K562 (cell line): ENCODE measurements at regions not wholly inside any gene's neighbourhood (a gene's known extent, or its start where the extent isn't known, plus 50 kb on each side); places are given as distances from the start of the nearest gene placed in this dataset.

Source experiments
- ATAC-seq: fragments of 200-7000 bp; cut with Tn5 transposase; 3 replicates; pipeline ENCODE4 v1.9.1; 2020; ENCODE audit warnings: moderate library complexity
- BruUV-seq: library from RNA; stranded (reverse); fragments of 400-500 nt; replicated peaks from 2 replicates; lab custom pipeline; 2021; lab: Mats Ljungman, UMichigan
- CTCF ChIA-PET: fragments of 300-600 bp; formaldehyde crosslinking; extraction: SDS; loops from one replicate; lab custom pipeline; 2021; ENCODE audit warnings: low intra/inter-chr PET ratio; lab: Yijun Ruan, JAX
- POLR2A ChIA-PET: fragments of 300-600, 350-650 bp; sonication (Branson Sonifier 250); formaldehyde crosslinking; extraction: SDS; loops from one replicate; lab custom pipeline; 2021; ENCODE audit warnings: antibody characterized with exemption, inconsistent platforms; lab: Yijun Ruan, JAX
- DNase-seq, 4 experiments: peaks; one replicate each; pipeline versions ENCODE4 v3.0.0 to v3.0.0-alpha.2; 2011 to 2018; ENCODE audit warnings: low spot score in 3 of 4, mixed read lengths in 3 of 4; ENCODE audit errors: extremely low read depth in 1 of 4
- FAIRE-seq: peaks from 2 replicates; lab custom pipeline; 2011; peaks lifted over from hg19 to GRCh38; lab: Jason Lieb, UNC
- H2AFZ ChIP-seq: 2 replicates; pipeline ENCODE4 v1.6.0; 2011; ENCODE audit warnings: low read depth, low read length, control low read depth, inconsistent platforms
- H3K27ac ChIP-seq: fragments of 200-600 bp; 3 replicates; pipeline ENCODE4 v1.8.0; 2011; ENCODE audit warnings: low read depth, mild to moderate bottlenecking, control low read depth, inconsistent platforms, low read length, moderate library complexity, mixed read lengths; ENCODE audit errors: extremely low read depth
- H3K27me3 ChIP-seq, 2 experiments: fragments of 300-600 bp in 1 of 2; 2 replicates in 1 of 2; 3 replicates in 1 of 2; pipeline versions ENCODE4 v1.6.0 to v1.8.0; 2011; ENCODE audit warnings: inconsistent platforms in 2 of 2, low read length in 2 of 2, mild to moderate bottlenecking in 1 of 2, mixed read lengths in 1 of 2, moderate library complexity in 1 of 2; ENCODE audit not compliant: control insufficient read depth in 2 of 2, insufficient read depth in 2 of 2
- H3K36me3 ChIP-seq: fragments of 300-600 bp; 3 replicates; pipeline ENCODE4 v1.8.0; 2011; ENCODE audit warnings: mild to moderate bottlenecking, low read length, inconsistent platforms; ENCODE audit not compliant: control insufficient read depth, insufficient read depth
- H3K4me1 ChIP-seq, 2 experiments: fragments of 200-600 bp in 1 of 2; replicated peaks in 1 of 2; 2 replicates in 1 of 2; 3 replicates in 1 of 2; pipeline versions ENCODE4 v1.5.1 to v1.8.0; 2011; ENCODE audit warnings: inconsistent platforms in 2 of 2, low read length in 2 of 2, mild to moderate bottlenecking in 1 of 2, mixed read lengths in 1 of 2, moderate library complexity in 1 of 2; ENCODE audit not compliant: control insufficient read depth in 2 of 2, insufficient read depth in 2 of 2
- H3K4me2 ChIP-seq: 2 replicates; pipeline ENCODE4 v1.6.1; 2011; ENCODE audit warnings: low read length, control low read depth, inconsistent platforms, mixed read lengths; ENCODE audit not compliant: insufficient read depth
- H3K4me3 ChIP-seq: fragments of 200-600 bp; sonication (generic), shearing (Covaris generic); 2 replicates; pipeline ENCODE4 v1.5.1; 2016; ENCODE audit warnings: control low read depth, inconsistent platforms
- H3K79me2 ChIP-seq: fragments of 200-600 bp; 3 replicates; pipeline ENCODE4 v1.8.0; 2011; ENCODE audit warnings: low read length, inconsistent platforms; ENCODE audit not compliant: control insufficient read depth, insufficient read depth
- H3K9ac ChIP-seq, 2 experiments: 2 replicates each; pipeline versions ENCODE4 v1.6.0 to v1.6.1; 2011; ENCODE audit warnings: low read depth in 2 of 2, low read length in 2 of 2, control low read depth in 1 of 2, inconsistent platforms in 1 of 2, mild to moderate bottlenecking in 1 of 2, mixed read lengths in 1 of 2; ENCODE audit not compliant: insufficient read depth in 1 of 2
- H3K9me1 ChIP-seq: one replicate; pipeline ENCODE4 v1.6.0; 2011; ENCODE audit warnings: inconsistent platforms, mild to moderate bottlenecking, low read length, moderate library complexity; ENCODE audit not compliant: control insufficient read depth, insufficient read depth
- H3K9me3 ChIP-seq: replicated peaks from 2 replicates; pipeline ENCODE4 v1.5.1; 2011; ENCODE audit warnings: low read depth, low read length, inconsistent platforms; ENCODE audit not compliant: control insufficient read depth, insufficient read depth
- H4K20me1 ChIP-seq: replicated peaks from 2 replicates; pipeline ENCODE4 v1.6.1; 2011; ENCODE audit warnings: low read length, inconsistent platforms, mixed read lengths; ENCODE audit not compliant: control insufficient read depth, insufficient read depth
- COPS2 ChIP-seq: fragments of 450-650 bp; conservative IDR thresholded peaks from 2 replicates; pipeline ENCODE4 v1.6.1; 2016; ENCODE audit warnings: mild to moderate bottlenecking, moderate library complexity
- EGR1 ChIP-seq: fragments of 450-650 bp; conservative IDR thresholded peaks from 2 replicates; pipeline ENCODE4 v1.6.1; 2017; ENCODE audit warnings: mild to moderate bottlenecking
- ELK1 ChIP-seq: sonication (generic); formaldehyde crosslinking; IDR thresholded peaks from 2 replicates; pipeline ENCODE4 v1.8.1; 2022; ENCODE audit warnings: missing genetic modification reagents
- IFI16 ChIP-seq: fragments of 250-450 bp; sonication (Bioruptor Pico); IDR thresholded peaks from 2 replicates; pipeline ENCODE4 v2.1.2; 2022; ENCODE audit warnings: mild to moderate bottlenecking, inconsistent platforms
- JUN ChIP-seq, 2 experiments: sonication (generic) in 1 of 2; formaldehyde crosslinking in 1 of 2; IDR thresholded peaks; 2 replicates each; pipeline versions ENCODE4 v1.6.1 to v1.8.0; 2012 to 2022; ENCODE audit warnings: borderline replicate concordance in 2 of 2, mild to moderate bottlenecking in 2 of 2, improper control_type of control experiment in 1 of 2, low read depth in 1 of 2, low read length in 1 of 2, missing genetic modification reagents in 1 of 2
- RB1 ChIP-seq: fragments of 450-650 bp; IDR thresholded peaks from 2 replicates; pipeline ENCODE4 v1.6.1; 2017; ENCODE audit warnings: low read depth, mild to moderate bottlenecking
- SETDB1 ChIP-seq: IDR thresholded peaks from one replicate; pipeline ENCODE4 v1.6.1; 2012; ENCODE audit warnings: low read length, control low read depth, inconsistent platforms
- STAT6 ChIP-seq: sonication (generic); formaldehyde crosslinking; IDR thresholded peaks from 2 replicates; pipeline ENCODE4 v1.8.1; 2023; ENCODE audit warnings: mild to moderate bottlenecking, missing genetic modification reagents
- ZBTB33 ChIP-seq: sonication (generic); formaldehyde crosslinking; IDR thresholded peaks from 2 replicates; pipeline ENCODE4 v1.8.1; 2023; ENCODE audit warnings: mild to moderate bottlenecking, missing genetic modification reagents
- ZBTB5 ChIP-seq: fragments of 450-650 bp; IDR thresholded peaks from 2 replicates; pipeline ENCODE4 v1.6.1; 2017; ENCODE audit warnings: antibody characterized with exemption
- WGBS: fragments of 100-300 bp; shearing (Covaris generic); methylation state at CpG from one replicate; pipeline ENCODE4 v1.1.6; 2016; ENCODE audit warnings: low coverage, mixed read lengths; ENCODE audit not compliant: insufficient coverage; ENCODE audit errors: missing lambda C conversion rate; 5-methylcytosine and 5-hydroxymethylcytosine counted together
- in situ Hi-C: fragments of 300-500 bp; cut with MboI; formaldehyde crosslinking; loops from 4 replicates; pipeline ENCODE4 v1.15.0; 2018; ENCODE audit warnings: inconsistent platforms, mixed read lengths
- intact Hi-C: fragments of 100-400 bp; cut with micrococcal nuclease; formaldehyde crosslinking; loops from 2 replicates; pipeline ENCODE4 v1.14.2; 2022

GRCh38 chr20:46832555-46832954 is 62.1 kb upstream of the EYA2 start:
- CTCF ChIA-PET = no interaction called here

More at GRCh38 chr20:46832555-46832954, 62.1 kb upstream of the EYA2 start:
- WGBS = 0% methylated on average over 3 of the region's 3 CpGs
- no peaks in the 10 kb centered on the region for H3K36me3 ChIP-seq
- H3K27me3 ChIP-seq = peaks cover 0 to 10% of the 10 kb centered on the region in 2 experiments; a peak in 4 of 5 replicates
- POLR2A ChIA-PET = no interaction called here
- no peak overlapping the region for H3K9ac ChIP-seq
- H4K20me1 ChIP-seq = no peaks in the 10 kb centered on the region; the same call in 1 of the 2 replicates
- H3K9me3 ChIP-seq = no peaks in the 10 kb centered on the region
- H3K4me2 ChIP-seq = no peak overlapping the region
- H3K27ac ChIP-seq = no peak overlapping the region
- in situ Hi-C loops (no loop called here), intact Hi-C loops (no loop called here)
- no peaks in the 10 kb centered on the region for H3K4me1 ChIP-seq
- BruUV-seq = no TSS peak
- DNase-seq = no peak
- H2AFZ ChIP-seq = no peak overlapping the region
- H3K4me3 ChIP-seq = no peak overlapping the region
- no peak for ATAC-seq
- no peak for FAIRE-seq
- H3K9me1 ChIP-seq = no peaks in the 10 kb centered on the region
- H3K79me2 ChIP-seq = no peaks in the 10 kb centered on the region
- TF ChIP-seq ZBTB5 = no peak
- no peak for TF ChIP-seq ZBTB33 (CRISPR knock-in tag)
- TF ChIP-seq JUN (IDR thresholded peaks at IDR 0.05; ENCODE audit: borderline replicate concordance, low read depth, low read length) = no peak
- no peak for TF ChIP-seq JUN (CRISPR knock-in tag; IDR thresholded peaks at IDR 0.05; ENCODE audit: borderline replicate concordance)
- TF ChIP-seq SETDB1 = no peak
- no peak for TF ChIP-seq ELK1 (CRISPR knock-in tag)
- no peak for TF ChIP-seq COPS2
- TF ChIP-seq IFI16 = no peak
- no peak for TF ChIP-seq STAT6 (CRISPR knock-in tag)
- TF ChIP-seq RB1 = no peak
- TF ChIP-seq EGR1 = no peak
